Uterus (tissue), 3 donors: ENCODE measurements at regions not wholly inside any gene's neighbourhood (a gene's known extent, or its start where the extent isn't known, plus 50 kb on each side); places are given as distances from the start of the nearest gene placed in this dataset.
"Not testable (repeated sequence)": the region's sequence is repeated elsewhere in the genome, so short reads cannot be mapped to it uniquely, and the experiment has no call there.

ENCODE experiments used
- DNase-seq, 2 donors: peaks; one replicate each; pipeline ENCODE4 v3.0.0-alpha.2; 2019 to 2020
- H3K27ac ChIP-seq, 2 donors: fragments of 200-600 bp; sonication (generic); 1 replicate in 1 of 2; 2 replicates in 1 of 2; pipeline ENCODE4 v1.5.1; 2016 to 2018
- H3K27me3 ChIP-seq, 2 donors: fragments of 200-600 bp; sonication (generic); one replicate each; pipeline ENCODE4 v1.5.1; 2018 to 2019; ENCODE audit warnings: control low read depth in 1 of 2
- H3K36me3 ChIP-seq, 2 donors: fragments of 200-600 bp; sonication (generic); one replicate each; pipeline ENCODE4 v1.5.1; 2019; ENCODE audit warnings: control low read depth in 1 of 2
- H3K4me1 ChIP-seq, 2 donors: fragments of 200-600 bp; sonication (generic); one replicate each; pipeline ENCODE4 v1.5.1; 2018 to 2019; ENCODE audit warnings: control low read depth in 1 of 2
- H3K4me3 ChIP-seq, 2 donors: fragments of 200-600 bp; sonication (generic); 1 replicate in 1 of 2; 2 replicates in 1 of 2; pipeline ENCODE4 v1.5.1; 2018 to 2019; ENCODE audit warnings: mild to moderate bottlenecking in 1 of 2
- H3K9me3 ChIP-seq, 2 donors: fragments of 200-600 bp; sonication (generic); one replicate each; pipeline ENCODE4 v1.5.1; 2019; ENCODE audit warnings: control low read depth in 1 of 2
- POLR2A ChIP-seq, 2 donors: fragments of 450-650 bp; IDR thresholded peaks; one replicate each; pipeline ENCODE4 v1.6.1; 2016; ENCODE audit warnings: antibody characterized with exemption in 2 of 2, mild to moderate bottlenecking in 1 of 2, moderate library complexity in 1 of 2
- intact Hi-C: fragments of 100-400 bp; cut with DNase I; formaldehyde crosslinking; loops from one replicate; pipeline ENCODE4 v1.15.1; 2023; ENCODE audit warnings: low total_unique reads
- TF ChIP-seq, protein P1 (sequence below), 4 experiments: fragments of 200-600 bp in 2 of 4; fragments of 450-650 bp in 2 of 4; sonication (generic) in 2 of 4; IDR thresholded peaks; one replicate each; pipeline ENCODE4 v1.5.1; 2016 to 2019; ENCODE audit warnings: antibody characterized with exemption in 4 of 4, mild to moderate bottlenecking in 2 of 4, moderate library complexity in 1 of 4
- donor health status: DM: yes; HTN: yes; CAD: no.

DNA sequence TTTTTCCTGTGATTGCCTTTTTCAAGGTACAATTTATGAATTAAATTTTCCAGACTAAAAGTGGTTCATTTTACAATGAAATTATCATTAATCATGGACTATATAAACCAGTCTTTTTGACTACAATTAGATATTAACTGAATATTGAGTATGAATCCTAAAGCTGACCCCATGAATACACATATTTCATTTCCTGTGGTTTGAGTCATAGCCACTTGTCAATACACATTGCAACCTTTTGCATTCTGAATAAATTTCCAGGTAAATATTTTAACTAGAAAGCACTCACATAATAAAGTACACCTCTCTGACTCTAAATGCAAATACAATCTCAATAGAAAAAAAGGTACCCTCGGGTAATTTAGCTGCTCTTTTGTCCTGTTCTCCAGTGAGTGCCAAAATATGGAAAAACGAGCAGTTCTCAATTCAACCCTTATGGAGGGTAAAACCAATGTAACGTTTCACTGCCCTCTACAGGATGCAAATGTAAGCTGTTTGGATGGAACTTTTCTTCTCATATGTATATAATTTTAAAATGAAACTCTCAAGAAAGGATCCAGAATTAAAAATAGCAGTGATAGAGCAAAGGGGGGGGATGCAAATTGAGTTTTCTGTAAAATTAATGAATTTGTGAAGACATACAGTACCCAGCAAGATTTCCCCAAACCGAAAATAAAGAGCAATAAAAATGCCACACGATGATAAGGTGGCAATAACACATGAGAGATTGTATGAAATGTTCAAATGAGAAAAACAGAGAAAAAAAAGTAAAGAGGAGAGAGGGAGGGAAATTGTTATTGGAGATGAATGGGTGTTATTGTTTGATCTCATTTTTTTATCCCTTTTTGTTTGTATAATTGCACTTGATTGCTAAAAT is 1795.7 kb upstream of the PIK3C3 start:
- H3K36me3 ChIP-seq: no peaks in the 10 kb centered on the region
- no peak overlapping the region for H3K4me3 ChIP-seq
- no peak for TF ChIP-seq POLR2A (IDR thresholded peaks at IDR 0.05)
- TF ChIP-seq, protein P1, sequence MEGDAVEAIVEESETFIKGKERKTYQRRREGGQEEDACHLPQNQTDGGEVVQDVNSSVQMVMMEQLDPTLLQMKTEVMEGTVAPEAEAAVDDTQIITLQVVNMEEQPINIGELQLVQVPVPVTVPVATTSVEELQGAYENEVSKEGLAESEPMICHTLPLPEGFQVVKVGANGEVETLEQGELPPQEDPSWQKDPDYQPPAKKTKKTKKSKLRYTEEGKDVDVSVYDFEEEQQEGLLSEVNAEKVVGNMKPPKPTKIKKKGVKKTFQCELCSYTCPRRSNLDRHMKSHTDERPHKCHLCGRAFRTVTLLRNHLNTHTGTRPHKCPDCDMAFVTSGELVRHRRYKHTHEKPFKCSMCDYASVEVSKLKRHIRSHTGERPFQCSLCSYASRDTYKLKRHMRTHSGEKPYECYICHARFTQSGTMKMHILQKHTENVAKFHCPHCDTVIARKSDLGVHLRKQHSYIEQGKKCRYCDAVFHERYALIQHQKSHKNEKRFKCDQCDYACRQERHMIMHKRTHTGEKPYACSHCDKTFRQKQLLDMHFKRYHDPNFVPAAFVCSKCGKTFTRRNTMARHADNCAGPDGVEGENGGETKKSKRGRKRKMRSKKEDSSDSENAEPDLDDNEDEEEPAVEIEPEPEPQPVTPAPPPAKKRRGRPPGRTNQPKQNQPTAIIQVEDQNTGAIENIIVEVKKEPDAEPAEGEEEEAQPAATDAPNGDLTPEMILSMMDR (IDR thresholded peaks at IDR 0.05): peak in 1 of 4 experiments; percentile 11
- no peak overlapping the region for H3K27ac ChIP-seq
- H3K9me3 ChIP-seq: no peaks in the 10 kb centered on the region
- DNase-seq: no peak
- intact Hi-C loops: no loop called here
- H3K4me1 ChIP-seq: no peaks in the 10 kb centered on the region
- no peaks in the 10 kb centered on the region for H3K27me3 ChIP-seq

DNA sequence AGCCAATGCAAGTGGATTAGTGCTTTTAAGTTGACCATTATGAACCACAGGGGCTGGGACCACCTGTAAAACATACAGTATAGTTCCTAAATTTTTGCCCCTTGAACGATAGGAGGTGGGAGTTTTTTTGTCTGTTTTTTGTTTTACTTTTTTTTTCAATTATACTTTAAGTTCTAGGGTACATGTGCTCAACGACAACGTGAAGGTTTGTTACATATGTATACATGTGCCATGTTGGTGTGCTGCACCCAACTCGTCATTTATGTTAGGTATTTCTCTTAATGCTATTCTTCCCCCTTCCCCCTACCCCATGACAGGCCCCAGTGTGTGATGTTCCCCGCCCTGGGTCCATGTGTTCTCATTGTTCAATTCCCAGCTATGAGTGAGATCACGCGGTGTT is 1797.9 kb upstream of the PIK3C3 start:
- no peaks in the 10 kb centered on the region for H3K36me3 ChIP-seq
- H3K27ac ChIP-seq: no peak overlapping the region
- no peak for DNase-seq
- H3K9me3 ChIP-seq: no peaks in the 10 kb centered on the region
- H3K4me3 ChIP-seq: no peak overlapping the region
- no peaks in the 10 kb centered on the region for H3K4me1 ChIP-seq
- intact Hi-C loops: no loop called here
- TF ChIP-seq, protein P1 (IDR thresholded peaks at IDR 0.05): no peak
- no peak for TF ChIP-seq POLR2A (IDR thresholded peaks at IDR 0.05)
- no peaks in the 10 kb centered on the region for H3K27me3 ChIP-seq

DNA sequence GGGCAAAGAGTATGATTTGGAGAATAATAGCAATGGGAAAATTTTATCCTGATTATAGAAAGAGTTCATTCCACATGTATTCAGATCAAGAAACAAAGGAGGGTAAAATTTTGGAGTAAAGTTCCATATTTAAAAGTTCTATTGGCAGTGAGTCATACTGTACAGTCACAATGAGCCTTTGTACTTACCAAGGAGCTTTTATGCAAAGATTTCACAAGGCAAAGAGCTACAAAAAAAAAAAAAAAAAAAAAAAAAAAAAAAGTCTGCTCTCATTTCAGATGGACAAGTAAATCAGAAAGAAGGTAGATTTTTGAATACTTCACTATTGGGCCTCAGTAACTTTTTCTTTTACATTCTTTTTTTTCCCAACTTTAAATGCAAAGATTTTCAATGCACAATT is 1802.2 kb upstream of the PIK3C3 start:
- Histone ChIP-seq H3K4me1 (no peaks in the 10 kb centered on the region), H3K27ac (no peak overlapping the region), H3K9me3 (no peaks in the 10 kb centered on the region), H3K4me3 (no peak overlapping the region), H3K27me3 (no peaks in the 10 kb centered on the region), H3K36me3 (no peaks in the 10 kb centered on the region)
- no peak for DNase-seq
- intact Hi-C loops: no loop called here
- TF ChIP-seq POLR2A (IDR thresholded peaks at IDR 0.05): no peak
- TF ChIP-seq, protein P1 (IDR thresholded peaks at IDR 0.05): no peak

DNA sequence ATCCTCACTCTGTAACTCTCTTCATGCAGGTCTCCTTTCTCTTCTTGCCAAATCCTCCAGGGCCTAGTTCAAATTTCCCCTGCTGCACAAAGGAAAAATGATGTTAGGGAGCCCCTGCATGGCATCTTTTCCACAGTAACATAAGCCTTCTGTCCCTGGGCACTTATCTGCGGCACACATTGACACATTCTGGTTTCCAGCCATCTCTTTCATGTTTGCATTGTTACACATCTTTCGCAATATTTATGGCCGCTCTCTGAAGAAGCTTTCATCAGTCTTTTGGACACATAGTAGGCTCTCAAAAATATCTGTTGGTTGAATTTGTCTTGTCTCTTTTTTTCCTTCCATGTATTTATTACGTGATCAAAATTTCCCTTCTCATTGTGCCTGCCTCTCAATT is 1806.1 kb upstream of the PIK3C3 start:
- Histone ChIP-seq H3K27ac (no peak overlapping the region), H3K4me1 (no peaks in the 10 kb centered on the region), H3K27me3 (no peaks in the 10 kb centered on the region), H3K36me3 (no peaks in the 10 kb centered on the region), H3K4me3 (no peak overlapping the region), H3K9me3 (no peaks in the 10 kb centered on the region)
- DNase-seq: no peak
- TF ChIP-seq POLR2A (IDR thresholded peaks at IDR 0.05): no peak
- TF ChIP-seq, protein P1 (IDR thresholded peaks at IDR 0.05): no peak
- intact Hi-C loops: no loop called here

DNA sequence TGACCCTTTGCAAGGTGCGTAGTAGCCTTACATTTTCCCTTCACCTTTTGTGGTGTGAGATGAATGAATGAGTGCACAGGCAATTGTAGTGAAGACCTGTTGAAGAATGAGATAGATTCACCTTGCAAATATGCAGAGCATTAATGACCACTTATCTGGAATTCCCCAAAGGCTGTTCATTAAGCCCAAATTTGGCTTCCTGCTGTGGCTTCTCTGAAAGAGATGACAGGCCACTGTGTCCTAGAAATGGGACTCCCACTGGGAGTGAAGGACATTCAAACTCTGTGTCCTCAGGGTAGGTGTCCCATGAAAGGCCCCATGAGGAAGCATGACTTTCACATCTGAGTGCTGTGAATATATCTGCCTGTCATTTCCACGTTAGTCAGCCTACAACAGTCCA is 1821.8 kb upstream of the PIK3C3 start:
- TF ChIP-seq POLR2A (IDR thresholded peaks at IDR 0.05): no peak
- TF ChIP-seq, protein P1 (IDR thresholded peaks at IDR 0.05): no peak
- no peak for DNase-seq
- intact Hi-C loops: no loop called here
- Histone ChIP-seq H3K36me3 (no peaks in the 10 kb centered on the region), H3K4me1 (no peaks in the 10 kb centered on the region), H3K4me3 (no peak overlapping the region), H3K9me3 (no peaks in the 10 kb centered on the region), H3K27me3 (no peaks in the 10 kb centered on the region), H3K27ac (no peak overlapping the region)

DNA sequence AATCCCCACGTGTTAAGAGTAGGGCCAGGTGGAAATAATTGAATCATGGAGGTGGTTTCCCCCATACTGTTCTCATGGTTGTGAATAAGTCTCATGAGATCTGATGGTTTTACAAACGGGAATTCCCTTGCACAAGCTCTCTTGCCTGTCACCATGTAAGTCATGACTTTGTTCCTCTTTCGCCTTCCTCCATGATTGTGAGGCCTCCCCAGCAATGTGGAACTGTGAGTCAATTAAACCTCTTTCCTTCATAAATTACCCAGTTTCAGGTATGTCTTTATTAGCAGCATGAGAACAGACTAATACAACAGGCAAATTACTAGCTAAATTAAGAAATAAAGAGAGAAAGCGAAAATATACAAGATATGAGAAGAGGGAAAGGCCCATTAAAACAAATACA is 1822.6 kb upstream of the PIK3C3 start:
- DNase-seq, H3K27me3 ChIP-seq, H3K4me3 ChIP-seq, H3K4me1 ChIP-seq, H3K9me3 ChIP-seq, intact Hi-C loops, H3K27ac ChIP-seq, H3K36me3 ChIP-seq: not testable (repeated sequence)
